ENCODE measurements at regions not wholly inside any gene's neighbourhood (a gene's known extent, or its start where the extent isn't known, plus 50 kb on each side); places are given as distances from the start of the nearest gene placed in this dataset.

GRCh38 chr3:189529468-189529867, 101.7 kb upstream of the TP63 start:
- H3K27me3 ChIP-seq (ENCODE audit: insufficient read depth, low read depth, low read length) = no peaks in the 10 kb centered on the region
- no peak overlapping the region for H3K9ac ChIP-seq (ENCODE audit: low read length)
- H3K4me3 ChIP-seq (ENCODE audit: low read length) = no peak overlapping the region
- H3K27ac ChIP-seq (ENCODE audit: low read length) = peak overlapping the region; percentile 51
- H3F3A ChIP-seq (ENCODE audit: insufficient read depth, low read length, poor library complexity, severe bottlenecking) = no peaks in the 10 kb centered on the region
- H2AFZ ChIP-seq (ENCODE audit: low read depth, low read length) = no peak overlapping the region
- no peaks in the 10 kb centered on the region for H3K9me3 ChIP-seq (ENCODE audit: low read length)
- H3K4me2 ChIP-seq (ENCODE audit: low read length) = peak overlapping the region; percentile 33
- no peaks in the 10 kb centered on the region for H3K9me2 ChIP-seq (ENCODE audit: insufficient read depth, low read length)
- no peaks in the 10 kb centered on the region for H4K20me1 ChIP-seq (ENCODE audit: insufficient read depth)
- H3K36me3 ChIP-seq (ENCODE audit: insufficient read depth, low read length) = no peaks in the 10 kb centered on the region
- no peak for TF ChIP-seq TAF1 (IDR thresholded peaks at IDR 0.05; ENCODE audit: low read depth)
- peak; percentile 19 for TF ChIP-seq SMC3 (conservative IDR thresholded peaks at IDR 0.05; ENCODE audit: poor library complexity)
- TF ChIP-seq EP300 (conservative IDR thresholded peaks at IDR 0.05; ENCODE audit: poor library complexity, severe bottlenecking) = peak; percentile 98
- TF ChIP-seq EZH2 (IDR thresholded peaks at IDR 0.05; ENCODE audit: borderline replicate concordance, insufficient read depth, low read length, poor library complexity, severe bottlenecking) = no peak
- TF ChIP-seq, protein P1, sequence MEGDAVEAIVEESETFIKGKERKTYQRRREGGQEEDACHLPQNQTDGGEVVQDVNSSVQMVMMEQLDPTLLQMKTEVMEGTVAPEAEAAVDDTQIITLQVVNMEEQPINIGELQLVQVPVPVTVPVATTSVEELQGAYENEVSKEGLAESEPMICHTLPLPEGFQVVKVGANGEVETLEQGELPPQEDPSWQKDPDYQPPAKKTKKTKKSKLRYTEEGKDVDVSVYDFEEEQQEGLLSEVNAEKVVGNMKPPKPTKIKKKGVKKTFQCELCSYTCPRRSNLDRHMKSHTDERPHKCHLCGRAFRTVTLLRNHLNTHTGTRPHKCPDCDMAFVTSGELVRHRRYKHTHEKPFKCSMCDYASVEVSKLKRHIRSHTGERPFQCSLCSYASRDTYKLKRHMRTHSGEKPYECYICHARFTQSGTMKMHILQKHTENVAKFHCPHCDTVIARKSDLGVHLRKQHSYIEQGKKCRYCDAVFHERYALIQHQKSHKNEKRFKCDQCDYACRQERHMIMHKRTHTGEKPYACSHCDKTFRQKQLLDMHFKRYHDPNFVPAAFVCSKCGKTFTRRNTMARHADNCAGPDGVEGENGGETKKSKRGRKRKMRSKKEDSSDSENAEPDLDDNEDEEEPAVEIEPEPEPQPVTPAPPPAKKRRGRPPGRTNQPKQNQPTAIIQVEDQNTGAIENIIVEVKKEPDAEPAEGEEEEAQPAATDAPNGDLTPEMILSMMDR (IDR thresholded peaks at IDR 0.05; ENCODE audit: poor library complexity, severe bottlenecking) = no peak
- TF ChIP-seq POLR2AphosphoS5 (IDR thresholded peaks at IDR 0.05) = peak; percentile 89
- TF ChIP-seq REST (IDR thresholded peaks at IDR 0.05; ENCODE audit: borderline replicate concordance) = peak; percentile 60
- no peaks in the 10 kb centered on the region for H3K79me2 ChIP-seq (replicated peaks; ENCODE audit: insufficient read depth, low read length)

DNA sequence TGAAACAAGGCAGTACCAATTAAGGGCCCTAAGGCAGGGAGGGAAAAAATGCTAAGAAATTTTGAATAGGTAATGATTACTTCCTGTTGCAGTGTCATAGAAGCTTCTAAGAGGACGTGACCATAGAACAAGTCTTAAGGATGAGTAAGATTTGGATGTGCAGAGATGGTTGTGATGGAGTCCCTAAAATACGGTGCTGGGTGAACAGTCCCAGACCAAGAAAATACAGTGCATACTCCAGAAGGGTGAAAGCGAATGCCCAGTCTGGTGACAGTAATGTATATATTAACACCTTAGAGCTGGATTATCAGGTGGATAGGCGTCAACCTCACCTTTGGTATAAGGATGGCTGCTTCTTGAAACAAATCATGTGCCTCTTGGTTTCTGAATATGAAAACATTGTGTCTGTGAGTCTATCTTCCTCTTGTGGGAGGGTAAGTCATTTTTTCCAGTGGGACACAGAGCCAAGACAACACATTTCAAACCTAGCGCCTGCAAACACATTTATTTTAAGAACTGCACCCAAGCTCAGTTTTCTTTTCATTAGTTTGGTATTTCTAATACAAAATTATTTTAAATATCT, 101.2 kb upstream of the TP63 start:
- Histone ChIP-seq H3F3A (ENCODE audit: insufficient read depth, low read length, poor library complexity, severe bottlenecking) (no peaks in the 10 kb centered on the region), H3K79me2 (replicated peaks; ENCODE audit: insufficient read depth, low read length) (no peaks in the 10 kb centered on the region), H3K36me3 (ENCODE audit: insufficient read depth, low read length) (no peaks in the 10 kb centered on the region), H3K9ac (ENCODE audit: low read length) (no peak overlapping the region), H3K27me3 (ENCODE audit: insufficient read depth, low read depth, low read length) (no peaks in the 10 kb centered on the region), H3K27ac (ENCODE audit: low read length) (peak overlapping the region; percentile 51), H3K9me3 (ENCODE audit: low read length) (no peaks in the 10 kb centered on the region), H2AFZ (ENCODE audit: low read depth, low read length) (no peak overlapping the region), H3K4me3 (ENCODE audit: low read length) (no peak overlapping the region), H4K20me1 (ENCODE audit: insufficient read depth) (no peaks in the 10 kb centered on the region), H3K4me2 (ENCODE audit: low read length) (peak overlapping the region; percentile 33), H3K9me2 (ENCODE audit: insufficient read depth, low read length) (no peaks in the 10 kb centered on the region)
- TF ChIP-seq TAF1 (IDR thresholded peaks at IDR 0.05; ENCODE audit: low read depth) (no peak), EP300 (conservative IDR thresholded peaks at IDR 0.05; ENCODE audit: poor library complexity, severe bottlenecking) (no peak), EZH2 (IDR thresholded peaks at IDR 0.05; ENCODE audit: borderline replicate concordance, insufficient read depth, low read length, poor library complexity, severe bottlenecking) (no peak)
- TF ChIP-seq, protein P1 (IDR thresholded peaks at IDR 0.05; ENCODE audit: poor library complexity, severe bottlenecking) = no peak
